A673 (cell line): ENCODE measurements at regions not wholly inside any gene's neighbourhood (a gene's known extent, or its start where the extent isn't known, plus 50 kb on each side); places are given as distances from the start of the nearest gene placed in this dataset.

ENCODE experiments used
- EZH2 ChIP-seq: fragments of 200-600 bp; sonication (generic); IDR thresholded peaks from 2 replicates; pipeline ENCODE4 v1.6.1; 2017; ENCODE audit warnings: borderline replicate concordance, low read depth, mild to moderate bottlenecking, mixed read lengths, antibody characterized with exemption, low read length; ENCODE audit not compliant: poor library complexity, severe bottlenecking
- TF ChIP-seq, protein P1 (sequence below): fragments of 300-800, 200-600 bp; sonication (generic); conservative IDR thresholded peaks from 2 replicates; pipeline ENCODE4 v1.5.1; 2017; ENCODE audit warnings: low read depth, mild to moderate bottlenecking, antibody characterized with exemption, low read length, moderate library complexity, mixed read lengths

DNA sequence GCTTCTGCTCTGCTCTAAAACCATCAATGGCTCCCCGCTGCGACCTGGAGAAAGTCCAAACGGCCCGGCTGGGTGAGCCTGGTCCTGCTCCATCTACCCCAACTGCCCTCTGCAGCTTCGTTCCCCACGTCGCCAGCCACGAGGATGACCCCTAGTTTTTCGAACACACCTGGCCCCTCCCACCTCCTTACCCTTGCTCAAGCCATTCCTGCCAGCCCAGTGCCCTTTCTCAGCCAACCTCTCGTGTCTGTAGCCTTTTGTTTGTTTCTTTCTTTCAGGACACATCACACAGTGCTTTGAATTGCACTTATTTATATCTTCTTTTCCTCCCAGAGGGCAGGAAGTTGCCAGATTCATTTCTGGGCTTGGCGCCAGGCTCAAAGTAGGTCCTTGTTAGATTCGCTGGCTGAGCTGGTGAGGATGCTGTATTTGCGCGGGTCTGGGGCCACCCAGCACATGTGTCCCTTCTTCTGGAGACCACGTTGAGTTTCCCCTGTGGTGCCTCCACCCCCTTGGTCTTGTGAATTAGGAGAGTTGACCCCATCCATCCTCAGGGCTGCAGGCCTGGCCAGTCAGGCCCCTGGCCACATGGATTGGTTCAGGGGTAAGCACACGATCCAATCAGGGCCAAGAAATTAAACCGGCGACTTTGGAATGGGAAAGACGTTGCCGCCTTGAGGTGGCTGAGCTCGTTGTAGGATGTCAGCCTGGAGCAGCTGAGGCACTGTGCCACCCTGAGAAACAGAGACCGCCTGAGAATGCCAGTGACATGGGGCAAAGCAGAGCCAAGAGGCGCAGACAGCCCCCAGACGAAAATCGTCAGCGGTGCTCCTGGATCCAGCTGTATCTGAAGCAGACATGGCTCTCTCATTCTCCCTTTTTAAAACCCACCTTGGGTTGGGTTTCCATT, 156.0 kb downstream of the CEBPB start:
- TF ChIP-seq, protein P1, sequence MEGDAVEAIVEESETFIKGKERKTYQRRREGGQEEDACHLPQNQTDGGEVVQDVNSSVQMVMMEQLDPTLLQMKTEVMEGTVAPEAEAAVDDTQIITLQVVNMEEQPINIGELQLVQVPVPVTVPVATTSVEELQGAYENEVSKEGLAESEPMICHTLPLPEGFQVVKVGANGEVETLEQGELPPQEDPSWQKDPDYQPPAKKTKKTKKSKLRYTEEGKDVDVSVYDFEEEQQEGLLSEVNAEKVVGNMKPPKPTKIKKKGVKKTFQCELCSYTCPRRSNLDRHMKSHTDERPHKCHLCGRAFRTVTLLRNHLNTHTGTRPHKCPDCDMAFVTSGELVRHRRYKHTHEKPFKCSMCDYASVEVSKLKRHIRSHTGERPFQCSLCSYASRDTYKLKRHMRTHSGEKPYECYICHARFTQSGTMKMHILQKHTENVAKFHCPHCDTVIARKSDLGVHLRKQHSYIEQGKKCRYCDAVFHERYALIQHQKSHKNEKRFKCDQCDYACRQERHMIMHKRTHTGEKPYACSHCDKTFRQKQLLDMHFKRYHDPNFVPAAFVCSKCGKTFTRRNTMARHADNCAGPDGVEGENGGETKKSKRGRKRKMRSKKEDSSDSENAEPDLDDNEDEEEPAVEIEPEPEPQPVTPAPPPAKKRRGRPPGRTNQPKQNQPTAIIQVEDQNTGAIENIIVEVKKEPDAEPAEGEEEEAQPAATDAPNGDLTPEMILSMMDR = no peak
- no peak for TF ChIP-seq EZH2
